CD4-positive, alpha-beta T cell (primary cell): ENCODE measurements at regions not wholly inside any gene's neighbourhood (a gene's known extent, or its start where the extent isn't known, plus 50 kb on each side); places are given as distances from the start of the nearest gene placed in this dataset.

Source experiments
- ATAC-seq: fragments of 200-7000 bp; cut with Tn5 transposase; one replicate; pipeline ENCODE4 v1.10.0; 2022; ENCODE audit warnings: mild to moderate bottlenecking; ENCODE audit not compliant: poor library complexity
- CTCF ChIA-PET: fragments of 350-600 bp; sonication (Branson Sonifier 250); formaldehyde crosslinking; loops from one replicate; lab custom pipeline; 2021; ENCODE audit warnings: antibody characterized with exemption, inconsistent platforms; lab: Charles Lee
- POLR2A ChIA-PET: fragments of 350-600 bp; sonication (Branson Sonifier 250); formaldehyde crosslinking; loops from one replicate; lab custom pipeline; 2021; ENCODE audit warnings: antibody characterized with exemption, inconsistent platforms; lab: Charles Lee
- DNase-seq, 14 experiments: peaks; one replicate each; pipeline ENCODE4 v3.0.0-alpha.2; 2013 to 2020; ENCODE audit warnings: mixed read lengths in 2 of 14
- H3K27ac ChIP-seq, 2 donors: one replicate each; pipeline versions ENCODE4 v1.5.1 to v1.7.0; 2013; ENCODE audit warnings: low read length in 2 of 2, low read depth in 1 of 2, mild to moderate bottlenecking in 1 of 2
- H3K27me3 ChIP-seq, 2 experiments: 1 replicate in 1 of 2; 2 replicates in 1 of 2; pipeline versions ENCODE4 v1.6.1 to v1.7.0; 2013; ENCODE audit warnings: low read length in 2 of 2, control low read depth in 1 of 2, mild to moderate bottlenecking in 1 of 2, moderate library complexity in 1 of 2; ENCODE audit not compliant: insufficient read depth in 2 of 2, control insufficient read depth in 1 of 2
- H3K36me3 ChIP-seq: one replicate; pipeline ENCODE4 v1.6.1; 2013; ENCODE audit warnings: low read length, control low read depth; ENCODE audit not compliant: insufficient read depth
- H3K4me1 ChIP-seq: one replicate; pipeline ENCODE4 v1.6.1; 2013; ENCODE audit warnings: low read length, control low read depth; ENCODE audit not compliant: insufficient read depth
- H3K4me3 ChIP-seq: one replicate; pipeline ENCODE4 v1.5.1; 2013; ENCODE audit warnings: mild to moderate bottlenecking, low read length, moderate library complexity
- H3K9me3 ChIP-seq, 2 experiments: 1 replicate in 1 of 2; 2 replicates in 1 of 2; pipeline versions ENCODE4 v1.6.1 to v1.7.0; 2013; ENCODE audit warnings: low read length in 2 of 2, mild to moderate bottlenecking in 2 of 2, control low read depth in 1 of 2, moderate library complexity in 1 of 2; ENCODE audit not compliant: control insufficient read depth in 1 of 2, insufficient read depth in 1 of 2
- H3K27ac Mint-ChIP-seq: one replicate; pipeline ENCODE4 v1.8.0; 2020; ENCODE audit warnings: mixed read lengths
- H3K27me3 Mint-ChIP-seq: one replicate; pipeline ENCODE4 v1.8.0; 2021; ENCODE audit warnings: mixed read lengths
- H3K36me3 Mint-ChIP-seq: one replicate; pipeline ENCODE4 v1.8.0; 2021; ENCODE audit warnings: low read depth, mixed read lengths
- H3K4me1 Mint-ChIP-seq: one replicate; pipeline ENCODE4 v1.8.0; 2021; ENCODE audit warnings: low read depth, mixed read lengths
- H3K4me3 Mint-ChIP-seq: one replicate; pipeline ENCODE4 v1.8.0; 2020; ENCODE audit warnings: mild to moderate bottlenecking, mixed read lengths
- H3K9me3 Mint-ChIP-seq: one replicate; pipeline ENCODE4 v1.8.0; 2020; ENCODE audit warnings: mixed read lengths
- CTCF ChIP-seq: fragments of 200-600 bp; IDR thresholded peaks from one replicate; pipeline ENCODE4 v1.8.0; 2022; ENCODE audit warnings: antibody characterized with exemption, mild to moderate bottlenecking
- intact Hi-C, 2 experiments: fragments of 100-400 bp; cut with DNase I in 1 of 2; cut with micrococcal nuclease in 1 of 2; formaldehyde crosslinking; loops; one replicate each; pipeline versions ENCODE4 v1.15.1 to v1.9.0; 2023 to 2025; cut with DNase I, micrococcal nuclease

GRCh38 chr10:78656417-78657162, 412.2 kb upstream of the ZMIZ1 start:
- no peak overlapping the region for H3K27ac ChIP-seq
- H3K36me3 Mint-ChIP-seq: no peaks in the 10 kb centered on the region
- ATAC-seq: no peak
- H3K9me3 ChIP-seq: no peaks in the 10 kb centered on the region
- H3K27me3 Mint-ChIP-seq: peaks cover 17% of the 10 kb centered on the region
- H3K4me3 ChIP-seq: no peak overlapping the region
- ChIA-PET CTCF (interaction anchor here (1.7 kb wide), 1 partner anchor 609 kb away, joined by 7 read pairs; no protein-coding TSS in a partner anchor), POLR2A (no interaction called here)
- no peak overlapping the region for H3K27ac Mint-ChIP-seq
- no peaks in the 10 kb centered on the region for H3K9me3 Mint-ChIP-seq
- DNase-seq: no peak
- no peak for TF ChIP-seq CTCF
- H3K4me3 Mint-ChIP-seq: no peak overlapping the region
- H3K4me1 ChIP-seq: no peaks in the 10 kb centered on the region
- peaks cover 0 to 4% of the 10 kb centered on the region in 2 experiments for H3K27me3 ChIP-seq
- intact Hi-C loops: loop anchor here in 1 of 2 experiments (1.0 to 10.0 kb wide), 3 partner anchors 402 to 609 kb away; no protein-coding TSS in a partner anchor
- H3K36me3 ChIP-seq: no peaks in the 10 kb centered on the region
- no peaks in the 10 kb centered on the region for H3K4me1 Mint-ChIP-seq

GRCh38 chr10:78657163-78657861, 411.5 kb upstream of the ZMIZ1 start:
- H3K36me3 ChIP-seq: no peaks in the 10 kb centered on the region
- Mint-ChIP-seq H3K4me3 (no peak overlapping the region), H3K36me3 (no peaks in the 10 kb centered on the region), H3K4me1 (no peaks in the 10 kb centered on the region), H3K27ac (no peak overlapping the region), H3K9me3 (no peaks in the 10 kb centered on the region), H3K27me3 (peaks cover 16% of the 10 kb centered on the region)
- intact Hi-C loops: loop anchor here in 1 of 2 experiments (5.0 to 10.0 kb wide), 2 partner anchors 403 to 540 kb away; no protein-coding TSS in a partner anchor
- H3K27me3 ChIP-seq: peaks cover 0 to 4% of the 10 kb centered on the region in 2 experiments
- peak; percentile 58 for TF ChIP-seq CTCF
- no peaks in the 10 kb centered on the region for H3K9me3 ChIP-seq
- ChIA-PET CTCF (interaction anchor here (0.7 to 1.7 kb wide), 3 partner anchors 9 to 610 kb away, joined by 3 to 7 read pairs (median 4); no protein-coding TSS in a partner anchor), POLR2A (no interaction called here)
- DNase-seq: peak; percentile 37 to 70 (median 48)
- peak; percentile 46 for ATAC-seq
- H3K27ac ChIP-seq: no peak overlapping the region
- no peak overlapping the region for H3K4me3 ChIP-seq
- no peaks in the 10 kb centered on the region for H3K4me1 ChIP-seq

GRCh38 chr10:78657862-78658165, 411.0 kb upstream of the ZMIZ1 start:
- CTCF ChIA-PET: interaction anchor here (0.7 to 1.7 kb wide), 3 partner anchors 9 to 610 kb away, joined by 3 to 7 read pairs (median 4); no protein-coding TSS in a partner anchor
- Mint-ChIP-seq H3K36me3 (no peaks in the 10 kb centered on the region), H3K4me3 (no peak overlapping the region), H3K9me3 (no peaks in the 10 kb centered on the region), H3K4me1 (no peaks in the 10 kb centered on the region), H3K27ac (no peak overlapping the region), H3K27me3 (peaks cover 20% of the 10 kb centered on the region)
- no peaks in the 10 kb centered on the region for H3K36me3 ChIP-seq
- intact Hi-C loops: loop anchor here in 1 of 2 experiments (5.0 to 10.0 kb wide), 2 partner anchors 403 to 539 kb away; no protein-coding TSS in a partner anchor
- DNase-seq: no peak
- no peak overlapping the region for H3K27ac ChIP-seq
- H3K9me3 ChIP-seq: no peaks in the 10 kb centered on the region
- POLR2A ChIA-PET: no interaction called here
- H3K4me3 ChIP-seq: no peak overlapping the region
- no peak for ATAC-seq
- no peaks in the 10 kb centered on the region for H3K4me1 ChIP-seq
- H3K27me3 ChIP-seq: peaks cover 0 to 4% of the 10 kb centered on the region in 2 experiments
- no peak for TF ChIP-seq CTCF
